ENCODE measurements at regions not wholly inside any gene's neighbourhood (a gene's known extent, or its start where the extent isn't known, plus 50 kb on each side); places are given as distances from the start of the nearest gene placed in this dataset.

GRCh38 chr9:79043916-79044315, 527.8 kb upstream of the TLE4 start:
- POLR2A ChIA-PET, result no interaction called here
- no peak for DNase-seq (ENCODE audit: extremely low spot score)
- CTCF ChIA-PET, result no interaction called here
- TF ChIP-seq FOXA1 (IDR thresholded peaks at IDR 0.05), result no peak
- no peak for TF ChIP-seq L3MBTL2 (conservative IDR thresholded peaks at IDR 0.05)
- no peak for TF ChIP-seq ZNF384 (IDR thresholded peaks at IDR 0.05)
- no peak for TF ChIP-seq SUZ12 (IDR thresholded peaks at IDR 0.05)
- TF ChIP-seq FOXK2 (IDR thresholded peaks at IDR 0.05), result no peak
- no peak for TF ChIP-seq TARDBP (IDR thresholded peaks at IDR 0.05)
- TF ChIP-seq PKNOX1 (IDR thresholded peaks at IDR 0.05), result no peak
- no peak for TF ChIP-seq LEF1 (IDR thresholded peaks at IDR 0.05; ENCODE audit: borderline replicate concordance)
- TF ChIP-seq ARNT (IDR thresholded peaks at IDR 0.05), result no peak
- TF ChIP-seq HDGF (IDR thresholded peaks at IDR 0.05; ENCODE audit: borderline replicate concordance), result no peak
- no peak for TF ChIP-seq SP1 (IDR thresholded peaks at IDR 0.05)
- TF ChIP-seq ELF4 (IDR thresholded peaks at IDR 0.05), result no peak
- TF ChIP-seq FOXM1 (IDR thresholded peaks at IDR 0.05; ENCODE audit: borderline replicate concordance), result no peak
- no peak for TF ChIP-seq BHLHE40 (IDR thresholded peaks at IDR 0.05; ENCODE audit: borderline replicate concordance)
- no peak for TF ChIP-seq NFRKB (IDR thresholded peaks at IDR 0.05)
- TF ChIP-seq CTBP1 (IDR thresholded peaks at IDR 0.05; ENCODE audit: borderline replicate concordance), result no peak

GRCh38 chr9:79046401-79046800, 525.4 kb upstream of the TLE4 start:
- no peak for TF ChIP-seq BHLHE40 (IDR thresholded peaks at IDR 0.05; ENCODE audit: borderline replicate concordance)
- no peak for TF ChIP-seq HDGF (IDR thresholded peaks at IDR 0.05; ENCODE audit: borderline replicate concordance)
- TF ChIP-seq CTBP1 (IDR thresholded peaks at IDR 0.05; ENCODE audit: borderline replicate concordance), result no peak
- TF ChIP-seq NFRKB (IDR thresholded peaks at IDR 0.05), result no peak
- no peak for TF ChIP-seq SP1 (IDR thresholded peaks at IDR 0.05)
- no peak for TF ChIP-seq FOXK2 (IDR thresholded peaks at IDR 0.05)

GRCh38 chr9:79049371-79049770, 522.4 kb upstream of the TLE4 start:
- TF ChIP-seq NFRKB (IDR thresholded peaks at IDR 0.05) (no peak), BHLHE40 (IDR thresholded peaks at IDR 0.05; ENCODE audit: borderline replicate concordance) (no peak), ELF4 (IDR thresholded peaks at IDR 0.05) (no peak), L3MBTL2 (conservative IDR thresholded peaks at IDR 0.05) (no peak), CTBP1 (IDR thresholded peaks at IDR 0.05; ENCODE audit: borderline replicate concordance) (no peak), ARNT (IDR thresholded peaks at IDR 0.05) (no peak), SUZ12 (IDR thresholded peaks at IDR 0.05) (no peak), FOXA1 (IDR thresholded peaks at IDR 0.05) (no peak), FOXM1 (IDR thresholded peaks at IDR 0.05; ENCODE audit: borderline replicate concordance) (no peak), HDGF (IDR thresholded peaks at IDR 0.05; ENCODE audit: borderline replicate concordance) (no peak), LEF1 (IDR thresholded peaks at IDR 0.05; ENCODE audit: borderline replicate concordance) (no peak)
- ChIA-PET CTCF (no interaction called here), POLR2A (no interaction called here)
- no peak for DNase-seq (ENCODE audit: extremely low spot score)

More at GRCh38 chr9:79046401-79046800, 525.4 kb upstream of the TLE4 start:
- POLR2A ChIA-PET, result no interaction called here
- CTCF ChIA-PET, result no interaction called here
- no peak for DNase-seq (ENCODE audit: extremely low spot score)

GRCh38 chr9:79053598-79053997, 518.2 kb upstream of the TLE4 start:
- no peak for DNase-seq (ENCODE audit: extremely low spot score)
- POLR2A ChIA-PET, result no interaction called here
- CTCF ChIA-PET, result interaction anchor here (0.6 kb wide), 1 partner anchor 200 kb away, joined by 3 read pairs; no protein-coding TSS in a partner anchor
- TF ChIP-seq HDGF (IDR thresholded peaks at IDR 0.05; ENCODE audit: borderline replicate concordance) (no peak), ELF4 (IDR thresholded peaks at IDR 0.05) (no peak), ARNT (IDR thresholded peaks at IDR 0.05) (no peak), SUZ12 (IDR thresholded peaks at IDR 0.05) (no peak), FOXM1 (IDR thresholded peaks at IDR 0.05; ENCODE audit: borderline replicate concordance) (no peak), NFRKB (IDR thresholded peaks at IDR 0.05) (no peak), L3MBTL2 (conservative IDR thresholded peaks at IDR 0.05) (no peak), FOXA1 (IDR thresholded peaks at IDR 0.05) (no peak), BHLHE40 (IDR thresholded peaks at IDR 0.05; ENCODE audit: borderline replicate concordance) (no peak), TARDBP (IDR thresholded peaks at IDR 0.05) (no peak), FOXK2 (IDR thresholded peaks at IDR 0.05) (no peak), SP1 (IDR thresholded peaks at IDR 0.05) (no peak), CTBP1 (IDR thresholded peaks at IDR 0.05; ENCODE audit: borderline replicate concordance) (no peak), LEF1 (IDR thresholded peaks at IDR 0.05; ENCODE audit: borderline replicate concordance) (no peak), PKNOX1 (IDR thresholded peaks at IDR 0.05) (no peak), ZNF384 (IDR thresholded peaks at IDR 0.05) (no peak)

GRCh38 chr9:79054500-79054899, 517.3 kb upstream of the TLE4 start:
- ChIA-PET CTCF (no interaction called here), POLR2A (no interaction called here)
- TF ChIP-seq L3MBTL2 (conservative IDR thresholded peaks at IDR 0.05) (no peak), BHLHE40 (IDR thresholded peaks at IDR 0.05; ENCODE audit: borderline replicate concordance) (no peak), SUZ12 (IDR thresholded peaks at IDR 0.05) (no peak), FOXA1 (IDR thresholded peaks at IDR 0.05) (no peak), TARDBP (IDR thresholded peaks at IDR 0.05) (no peak), FOXM1 (IDR thresholded peaks at IDR 0.05; ENCODE audit: borderline replicate concordance) (no peak), CTBP1 (IDR thresholded peaks at IDR 0.05; ENCODE audit: borderline replicate concordance) (no peak), ELF4 (IDR thresholded peaks at IDR 0.05) (no peak), ARNT (IDR thresholded peaks at IDR 0.05) (no peak), NFRKB (IDR thresholded peaks at IDR 0.05) (no peak)
- DNase-seq (ENCODE audit: extremely low spot score), result no peak

- DNase-seq (ENCODE audit: extremely low spot score), result no peak
- CTCF ChIA-PET, result no interaction called here
- no peak for TF ChIP-seq ELF4 (IDR thresholded peaks at IDR 0.05)
- no peak for TF ChIP-seq BHLHE40 (IDR thresholded peaks at IDR 0.05; ENCODE audit: borderline replicate concordance)
- POLR2A ChIA-PET, result no interaction called here
These were observed 515.7 kb upstream of the TLE4 start for GRCh38 chr9:79056041-79056440.

- ChIA-PET POLR2A (no interaction called here), CTCF (no interaction called here)
- no peak for TF ChIP-seq L3MBTL2 (conservative IDR thresholded peaks at IDR 0.05)
- no peak for TF ChIP-seq FOXM1 (IDR thresholded peaks at IDR 0.05; ENCODE audit: borderline replicate concordance)
- no peak for TF ChIP-seq ELF4 (IDR thresholded peaks at IDR 0.05)
- no peak for TF ChIP-seq NFRKB (IDR thresholded peaks at IDR 0.05)
- TF ChIP-seq FOXK2 (IDR thresholded peaks at IDR 0.05), result no peak
- no peak for TF ChIP-seq PKNOX1 (IDR thresholded peaks at IDR 0.05)
- no peak for TF ChIP-seq HDGF (IDR thresholded peaks at IDR 0.05; ENCODE audit: borderline replicate concordance)
- no peak for DNase-seq (ENCODE audit: extremely low spot score)
These were observed 514.2 kb upstream of the TLE4 start for GRCh38 chr9:79057576-79057975.
